ENCODE measurements at regions not wholly inside any gene's neighbourhood (a gene's known extent, or its start where the extent isn't known, plus 50 kb on each side); places are given as distances from the start of the nearest gene placed in this dataset.

GRCh38 chr22:49528420-49528720 lies 299.3 kb downstream of the BRD1 start:
- no peaks in the 10 kb centered on the region for H3K27me3 ChIP-seq (ENCODE audit: control insufficient read depth, insufficient read depth, low read length)
- no peak overlapping the region for H3K27ac ChIP-seq (ENCODE audit: low read length)
- POLR2A ChIA-PET, result no interaction called here
- no peaks in the 10 kb centered on the region for H3K9me3 ChIP-seq (ENCODE audit: control insufficient read depth, insufficient read depth, low read depth, low read length)
- no peak for TF ChIP-seq CTCF (IDR thresholded peaks at IDR 0.05)
- intact Hi-C loops (cut with micrococcal nuclease; ENCODE audit: unreplicated experiment), result no loop called here
- H3K36me3 ChIP-seq (ENCODE audit: control insufficient read depth, insufficient read depth, low read length), result no peaks in the 10 kb centered on the region
- ATAC-seq (no peak), DNase-seq (ENCODE audit: low read depth, low spot score) (no peak)
- in situ Hi-C loops (cut with HindIII; ENCODE audit: low pct_unique_long_range_greater_than_20kb, low sequenced_read_pairs), result no loop called here
- BruUV-seq (replicated peaks), result no TSS peak
- CTCF ChIA-PET, result no interaction called here
- 0 out of 2 replicates have a peak, but pooled peaks cover 3% of the 10 kb centered on the region for H3K4me1 ChIP-seq (ENCODE audit: control insufficient read depth, insufficient read depth, low read length)
- no peak overlapping the region for H3K4me3 ChIP-seq (ENCODE audit: low read depth in 2 of 2, low read length in 2 of 2)

GRCh38 chr22:49527611-49528419 lies 299.9 kb downstream of the BRD1 start:
- in situ Hi-C loops (cut with HindIII; ENCODE audit: low pct_unique_long_range_greater_than_20kb, low sequenced_read_pairs) (no loop called here), intact Hi-C loops (cut with micrococcal nuclease; ENCODE audit: unreplicated experiment) (no loop called here)
- ATAC-seq (no peak), DNase-seq (ENCODE audit: low read depth, low spot score) (no peak)
- ChIA-PET POLR2A (no interaction called here), CTCF (no interaction called here)
- no peak overlapping the region for H3K4me3 ChIP-seq (ENCODE audit: low read depth in 2 of 2, low read length in 2 of 2)
- no peaks in the 10 kb centered on the region for H3K9me3 ChIP-seq (ENCODE audit: control insufficient read depth, insufficient read depth, low read depth, low read length)
- no peaks in the 10 kb centered on the region for H3K27me3 ChIP-seq (ENCODE audit: control insufficient read depth, insufficient read depth, low read length)
- no TSS peak for BruUV-seq (replicated peaks)
- no peak for TF ChIP-seq TCF7L2 (IDR thresholded peaks at IDR 0.05; ENCODE audit: low read depth, low read length)
- no peak for TF ChIP-seq POLR2AphosphoS5 (IDR thresholded peaks at IDR 0.05; ENCODE audit: low read depth, low read length)
- 0 out of 2 replicates have a peak, but pooled peaks cover 3% of the 10 kb centered on the region for H3K4me1 ChIP-seq (ENCODE audit: control insufficient read depth, insufficient read depth, low read length)
- H3K36me3 ChIP-seq (ENCODE audit: control insufficient read depth, insufficient read depth, low read length), result no peaks in the 10 kb centered on the region
- no peak overlapping the region for H3K27ac ChIP-seq (ENCODE audit: low read length)

DNA sequence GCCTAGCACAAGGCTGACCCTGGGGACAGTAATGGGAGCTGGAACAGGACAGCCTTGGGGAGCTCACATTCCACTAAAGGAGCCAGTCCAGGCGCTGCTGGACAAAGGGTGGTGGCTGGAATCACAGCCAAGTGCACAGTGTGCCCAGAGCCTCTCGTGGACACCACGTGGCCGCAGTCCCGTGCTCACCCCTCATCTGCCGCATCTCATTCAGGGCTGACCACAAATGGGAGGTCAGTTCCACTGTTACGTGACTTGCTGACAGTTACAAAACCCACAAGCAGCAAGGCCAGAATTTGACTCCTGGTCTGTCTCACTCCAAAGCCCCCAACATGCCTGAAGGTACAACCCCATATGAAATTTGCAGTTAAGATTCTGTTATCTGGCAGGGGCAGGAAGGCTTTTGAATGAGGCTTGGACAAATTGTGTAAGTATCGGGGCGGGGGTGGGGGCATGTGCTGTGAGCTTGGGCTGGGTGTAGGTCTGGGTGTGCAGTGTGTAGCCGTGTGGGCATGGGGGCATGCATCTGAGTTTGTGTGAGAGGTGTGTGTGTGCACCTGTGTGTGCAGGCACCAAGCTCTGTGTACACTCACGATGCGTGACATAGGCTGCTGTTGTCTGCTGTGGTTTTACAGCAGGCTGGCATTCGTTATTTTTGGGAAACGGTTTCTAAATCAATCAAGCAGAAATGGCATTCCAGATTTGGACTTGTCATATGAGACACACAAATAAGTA lies 301.7 kb downstream of the BRD1 start:
- DNase-seq (ENCODE audit: low read depth, low spot score), result no peak
- no peaks in the 10 kb centered on the region for H3K27me3 ChIP-seq (ENCODE audit: control insufficient read depth, insufficient read depth, low read length)
- ChIA-PET CTCF (interaction anchor here (0.6 kb wide), 1 partner anchor 379 kb away, joined by 5 read pairs; no protein-coding TSS in a partner anchor), POLR2A (no interaction called here)
- H3K9me3 ChIP-seq (ENCODE audit: control insufficient read depth, insufficient read depth, low read depth, low read length), result no peaks in the 10 kb centered on the region
- no peaks in the 10 kb centered on the region for H3K36me3 ChIP-seq (ENCODE audit: control insufficient read depth, insufficient read depth, low read length)
- no peak for ATAC-seq
- intact Hi-C loops (cut with micrococcal nuclease; ENCODE audit: unreplicated experiment), result no loop called here
- in situ Hi-C loops (cut with HindIII; ENCODE audit: low pct_unique_long_range_greater_than_20kb, low sequenced_read_pairs), result no loop called here
- H3K4me3 ChIP-seq (ENCODE audit: low read depth in 2 of 2, low read length in 2 of 2), result no peak overlapping the region
- no TSS peak for BruUV-seq (replicated peaks)
- no peak overlapping the region for H3K27ac ChIP-seq (ENCODE audit: low read length)
- TF ChIP-seq SIN3A (IDR thresholded peaks at IDR 0.05; ENCODE audit: borderline replicate concordance, insufficient read depth, low read depth, low read length) (no peak), POLR2AphosphoS5 (IDR thresholded peaks at IDR 0.05; ENCODE audit: low read depth, low read length) (no peak), TCF7L2 (IDR thresholded peaks at IDR 0.05; ENCODE audit: low read depth, low read length) (no peak), CTCF (IDR thresholded peaks at IDR 0.05) (no peak), REST (IDR thresholded peaks at IDR 0.05; ENCODE audit: insufficient read depth in 1 of 2, low read depth in 2 of 2, low read length in 1 of 2) (no peak)
- H3K4me1 ChIP-seq (ENCODE audit: control insufficient read depth, insufficient read depth, low read length), result 0 out of 2 replicates have a peak, but pooled peaks cover 3% of the 10 kb centered on the region

Data from Panc1 (cell line).